AG09319 (cell line): ENCODE measurements at regions not wholly inside any gene's neighbourhood (a gene's known extent, or its start where the extent isn't known, plus 50 kb on each side); places are given as distances from the start of the nearest gene placed in this dataset.

Source experiments
- DNase-seq: peaks from one replicate; pipeline ENCODE4 v3.0.0-alpha.2; 2010; ENCODE audit warnings: low read depth; ENCODE audit errors: extremely low read depth
- TF ChIP-seq, protein P1 (sequence below): IDR thresholded peaks from 2 replicates; pipeline ENCODE4 v1.5.1; 2011; ENCODE audit warnings: low read depth, mild to moderate bottlenecking, inconsistent platforms, low read length, moderate library complexity

GRCh38 chr14:98951031-98951430 is 321.0 kb downstream of the BCL11B start:
- TF ChIP-seq, protein P1, sequence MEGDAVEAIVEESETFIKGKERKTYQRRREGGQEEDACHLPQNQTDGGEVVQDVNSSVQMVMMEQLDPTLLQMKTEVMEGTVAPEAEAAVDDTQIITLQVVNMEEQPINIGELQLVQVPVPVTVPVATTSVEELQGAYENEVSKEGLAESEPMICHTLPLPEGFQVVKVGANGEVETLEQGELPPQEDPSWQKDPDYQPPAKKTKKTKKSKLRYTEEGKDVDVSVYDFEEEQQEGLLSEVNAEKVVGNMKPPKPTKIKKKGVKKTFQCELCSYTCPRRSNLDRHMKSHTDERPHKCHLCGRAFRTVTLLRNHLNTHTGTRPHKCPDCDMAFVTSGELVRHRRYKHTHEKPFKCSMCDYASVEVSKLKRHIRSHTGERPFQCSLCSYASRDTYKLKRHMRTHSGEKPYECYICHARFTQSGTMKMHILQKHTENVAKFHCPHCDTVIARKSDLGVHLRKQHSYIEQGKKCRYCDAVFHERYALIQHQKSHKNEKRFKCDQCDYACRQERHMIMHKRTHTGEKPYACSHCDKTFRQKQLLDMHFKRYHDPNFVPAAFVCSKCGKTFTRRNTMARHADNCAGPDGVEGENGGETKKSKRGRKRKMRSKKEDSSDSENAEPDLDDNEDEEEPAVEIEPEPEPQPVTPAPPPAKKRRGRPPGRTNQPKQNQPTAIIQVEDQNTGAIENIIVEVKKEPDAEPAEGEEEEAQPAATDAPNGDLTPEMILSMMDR, result no peak
- DNase-seq, result no peak

DNA sequence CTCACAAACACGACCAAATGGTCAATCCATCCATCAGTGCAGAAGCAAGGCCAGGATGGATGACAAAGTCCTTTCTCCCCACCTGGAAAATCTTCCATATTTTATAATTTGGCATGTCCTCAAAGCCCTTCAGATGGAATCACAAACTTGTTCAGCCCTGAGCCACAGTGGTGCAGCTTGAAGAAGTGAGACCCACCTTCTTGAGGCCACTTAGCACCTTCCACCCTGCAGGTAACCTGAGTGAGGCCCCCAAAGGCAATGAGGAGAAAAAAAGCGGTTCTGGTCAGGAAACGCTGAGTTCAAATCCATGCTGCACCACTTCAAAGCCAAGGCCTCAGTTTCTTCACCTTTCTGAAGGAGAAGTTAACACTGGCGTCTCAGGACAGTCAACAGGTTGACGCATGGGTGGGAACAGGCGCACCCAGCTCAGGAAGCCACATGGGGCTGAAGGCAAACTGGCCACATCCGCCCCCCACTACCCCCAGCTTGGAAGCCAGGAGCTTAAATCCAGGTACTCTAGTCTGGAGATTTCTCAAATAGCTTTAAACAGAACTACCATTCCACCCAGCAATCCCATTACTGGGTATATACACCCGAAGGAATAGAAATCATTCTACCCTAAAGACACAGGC is 320.4 kb downstream of the BCL11B start:
- TF ChIP-seq, protein P1, result no peak
- no peak for DNase-seq

DNA sequence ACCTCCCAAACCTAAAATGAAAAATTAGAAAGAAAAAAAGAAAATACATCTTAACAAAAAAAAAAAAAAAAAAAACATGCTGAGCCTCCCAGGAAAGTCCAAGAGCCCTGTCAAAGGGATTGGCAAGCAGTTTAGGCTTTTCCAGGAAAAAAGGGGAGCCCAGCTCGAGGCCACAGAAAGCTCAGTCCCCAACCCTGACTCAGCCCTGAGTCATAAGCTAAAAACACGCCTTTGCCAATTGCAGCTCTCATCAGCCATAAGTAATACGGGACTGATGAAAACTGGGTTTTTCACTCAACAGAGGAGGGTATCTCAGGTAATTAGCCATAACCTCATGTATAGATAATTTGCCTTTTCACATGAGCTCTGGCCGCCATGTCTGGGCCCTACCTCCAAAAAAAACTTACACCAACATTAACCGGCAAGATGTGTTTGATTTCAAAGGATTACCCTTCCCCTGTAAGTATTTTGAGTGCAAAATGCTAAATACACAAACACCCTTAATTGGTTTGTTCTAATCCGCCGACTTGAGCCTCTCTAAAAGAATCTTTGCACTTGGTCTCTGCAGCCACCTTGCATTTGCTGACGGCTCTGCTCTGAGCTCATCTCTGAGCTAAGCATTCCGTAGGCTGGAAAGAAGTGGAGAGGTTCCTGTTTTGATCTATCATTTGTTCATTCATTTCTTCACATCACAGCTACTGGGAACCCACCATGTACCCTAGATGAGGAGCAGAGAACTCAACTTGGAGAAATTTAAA is 319.2 kb downstream of the BCL11B start:
- DNase-seq, result peak; percentile 34
- TF ChIP-seq, protein P1, result no peak

DNA sequence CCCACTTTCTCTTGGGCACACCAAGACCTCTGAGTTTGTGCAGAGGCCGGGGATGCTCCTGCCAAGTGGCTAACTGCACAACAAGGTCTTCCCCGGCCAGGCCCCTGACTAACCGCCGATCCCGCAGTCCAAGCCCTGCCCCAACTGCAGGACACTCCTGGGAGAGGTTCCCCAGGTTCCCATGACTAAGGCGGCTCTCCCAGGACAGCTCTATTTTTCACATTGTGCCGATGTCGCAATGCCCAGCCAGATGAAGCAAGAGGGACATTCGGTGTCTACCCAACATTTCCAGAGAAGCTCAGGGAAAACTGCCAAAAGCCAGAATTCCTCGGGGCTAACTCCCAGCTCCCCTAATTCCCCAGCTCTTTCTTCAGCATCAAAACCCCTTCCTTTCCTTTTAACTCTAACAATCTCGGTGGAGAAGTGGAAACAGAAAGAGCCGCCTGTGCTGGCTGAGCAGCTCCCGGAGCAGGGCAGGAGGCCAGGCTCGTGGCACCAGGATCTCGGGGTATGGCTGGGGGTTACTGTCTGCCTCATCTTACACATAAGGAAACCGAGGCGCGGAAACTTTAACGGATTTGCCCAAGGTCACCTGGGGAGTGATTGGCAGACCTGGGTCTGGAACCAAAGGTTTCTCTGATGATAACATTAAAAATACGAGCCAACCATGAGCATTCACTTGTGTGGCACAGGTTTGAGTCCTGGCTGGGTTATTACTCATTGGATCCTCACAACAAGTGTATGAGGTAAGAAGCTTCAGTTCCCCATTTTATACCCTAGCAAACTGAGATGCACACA is 318.2 kb downstream of the BCL11B start:
- peak; percentile 28 for DNase-seq

GRCh38 chr14:98954349-98955000 is 317.5 kb downstream of the BCL11B start:
- TF ChIP-seq, protein P1, result no peak

More for the DNA sequence above, 318.2 kb downstream of the BCL11B start:
- TF ChIP-seq, protein P1, result no peak

GRCh38 chr14:98955036-98955740 is 316.8 kb downstream of the BCL11B start:
- no peak for DNase-seq
- TF ChIP-seq, protein P1, result no peak

More at GRCh38 chr14:98954349-98955000, 317.5 kb downstream of the BCL11B start:
- no peak for DNase-seq
